Endometrial microvascular endothelial cells (primary cell): ENCODE measurements at regions not wholly inside any gene's neighbourhood (a gene's known extent, or its start where the extent isn't known, plus 50 kb on each side); places are given as distances from the start of the nearest gene placed in this dataset.

Experiments
- in situ Hi-C: cut with HindIII; loops from 2 replicates; pipeline ENCODE4 v1.10.0; 2017; ENCODE audit warnings: low sequenced_read_pairs, low pct_unique_long_range_greater_than_20kb; ENCODE audit errors: inconsistent ontology term

DNA sequence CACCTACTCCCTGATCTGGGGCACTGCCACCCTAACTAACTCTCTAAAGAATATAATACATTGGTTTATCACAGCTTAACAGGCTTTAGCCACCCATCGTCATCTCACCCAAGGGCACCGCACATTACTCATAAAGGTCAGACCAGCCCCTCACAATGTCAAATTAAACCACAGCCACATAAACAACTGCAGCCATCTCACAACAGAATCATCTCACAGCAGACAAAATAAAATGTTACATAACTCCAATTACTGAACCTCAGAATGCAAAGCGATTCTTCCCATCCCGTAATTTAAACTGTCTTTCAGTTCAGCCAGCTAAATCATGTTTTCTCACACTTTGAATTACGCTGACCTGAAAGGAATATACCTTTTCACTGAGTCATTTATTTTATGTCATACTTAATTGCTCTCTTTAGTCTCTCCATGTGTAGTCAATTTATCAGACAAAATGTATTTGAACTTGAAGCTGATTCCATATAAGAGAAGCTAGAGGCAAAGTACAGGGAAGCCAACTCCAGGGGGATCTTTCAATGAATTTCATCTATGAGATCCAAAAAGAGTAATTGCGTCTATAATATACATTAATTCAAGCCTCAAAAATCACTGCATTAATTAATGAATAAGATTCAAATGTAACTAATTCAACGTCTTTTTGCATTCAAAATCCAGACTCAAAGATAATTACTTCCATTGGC is 96.9 kb upstream of the NEBL start:
- in situ Hi-C loops: no loop called here

DNA sequence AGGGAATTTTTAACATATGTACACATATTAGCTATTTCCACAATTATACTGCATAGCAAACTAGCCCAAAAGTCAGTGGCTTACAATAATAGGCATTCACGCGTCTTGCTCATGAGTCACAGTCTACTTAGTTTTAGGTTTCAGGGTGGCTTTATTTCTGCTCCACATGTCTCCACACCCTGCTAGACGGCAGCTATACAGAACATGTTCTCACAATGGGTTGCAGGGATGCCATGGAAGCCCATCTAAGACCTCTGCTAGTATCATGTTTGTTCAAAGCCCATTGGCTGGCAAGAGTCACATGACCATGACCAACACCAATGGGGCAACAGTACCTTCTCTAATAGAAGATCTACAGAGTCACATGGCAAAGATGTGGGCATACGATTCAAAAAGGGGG is 96.3 kb upstream of the NEBL start:
- in situ Hi-C loops: no loop called here

DNA sequence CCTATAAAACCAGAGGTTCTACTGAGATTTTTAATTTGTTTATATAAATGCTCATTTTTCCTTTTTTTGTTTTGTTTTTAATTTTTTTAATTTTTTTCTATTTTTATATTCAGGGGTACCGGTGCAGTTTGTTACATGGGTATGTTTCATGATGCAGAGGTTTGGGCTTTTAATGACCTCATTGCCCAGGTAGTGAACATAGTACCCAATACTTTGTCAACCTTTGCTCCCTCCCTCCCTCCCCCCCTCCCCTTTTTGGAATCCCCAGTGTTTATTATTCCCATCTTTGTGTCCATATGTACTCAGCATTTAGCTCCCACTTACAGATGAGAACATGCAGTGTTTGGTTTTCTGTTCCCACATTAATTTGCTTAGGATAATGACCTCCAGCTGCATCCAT is 94.4 kb upstream of the NEBL start:
- in situ Hi-C loops: no loop called here

DNA sequence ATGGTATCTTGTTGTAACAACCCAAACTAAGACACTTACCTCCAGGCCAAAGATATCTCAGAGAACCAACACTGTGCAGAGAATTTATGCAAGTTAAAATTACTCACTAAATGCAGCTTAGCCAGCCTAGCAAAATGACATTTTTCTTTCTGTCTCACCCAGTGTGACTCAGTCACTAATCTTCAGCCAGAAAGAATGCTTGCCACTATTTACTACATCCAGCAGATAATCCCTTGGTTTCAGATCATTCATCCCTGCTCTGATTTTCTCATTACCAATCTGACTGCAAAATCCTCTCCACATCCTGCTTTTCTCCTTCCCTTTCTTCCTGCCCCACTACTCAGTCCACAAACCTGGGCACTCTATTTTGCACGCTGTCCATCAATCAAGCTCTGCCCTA is 93.5 kb upstream of the NEBL start:
- in situ Hi-C loops: no loop called here

DNA sequence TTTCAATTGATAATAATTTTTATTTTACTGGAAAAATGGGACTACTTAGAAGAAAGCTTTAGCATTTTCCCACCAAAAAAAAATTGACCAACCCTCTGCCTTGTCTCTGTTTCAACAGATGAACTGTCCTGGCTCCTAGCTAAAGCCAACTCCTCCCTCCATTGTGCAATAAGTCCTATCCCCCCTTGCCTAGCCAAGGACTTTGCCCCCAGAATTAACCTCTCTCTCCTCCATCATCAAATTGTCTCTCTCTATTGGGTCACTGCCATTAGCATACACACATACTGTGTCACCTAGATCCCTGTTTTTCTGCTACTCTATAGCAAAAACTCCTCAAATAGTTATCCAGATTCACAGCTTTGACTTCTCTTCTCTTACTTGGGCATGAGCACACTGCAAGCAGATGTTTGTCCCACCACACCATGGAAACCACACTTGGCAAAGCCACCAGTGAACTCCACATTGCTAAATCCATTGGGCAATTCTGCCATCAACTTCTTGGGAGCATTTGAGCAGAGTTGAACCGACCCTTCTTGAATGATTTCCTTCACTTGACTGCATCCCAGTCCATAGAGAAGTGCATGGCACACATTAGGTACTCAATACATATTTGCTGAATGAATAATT is 91.4 kb upstream of the NEBL start:
- in situ Hi-C loops: no loop called here

DNA sequence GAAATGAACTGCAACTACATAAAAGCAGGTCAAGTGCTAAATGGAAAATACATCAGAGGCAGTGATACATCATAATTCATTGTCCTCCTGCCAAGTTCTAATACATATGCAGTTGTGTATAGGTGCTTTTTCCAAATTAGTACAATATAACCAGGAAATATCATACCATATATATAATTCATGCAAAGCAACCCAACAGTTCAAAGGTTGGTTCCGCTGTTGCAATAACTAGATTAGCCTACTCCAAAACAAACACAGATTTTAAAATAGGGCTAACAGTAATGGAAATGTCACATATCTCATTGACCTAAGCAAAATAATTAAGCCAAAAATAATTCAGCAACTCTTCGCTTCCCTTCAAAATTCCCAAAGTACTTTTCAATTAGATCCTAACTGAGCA is 88.9 kb upstream of the NEBL start:
- in situ Hi-C loops: no loop called here

DNA sequence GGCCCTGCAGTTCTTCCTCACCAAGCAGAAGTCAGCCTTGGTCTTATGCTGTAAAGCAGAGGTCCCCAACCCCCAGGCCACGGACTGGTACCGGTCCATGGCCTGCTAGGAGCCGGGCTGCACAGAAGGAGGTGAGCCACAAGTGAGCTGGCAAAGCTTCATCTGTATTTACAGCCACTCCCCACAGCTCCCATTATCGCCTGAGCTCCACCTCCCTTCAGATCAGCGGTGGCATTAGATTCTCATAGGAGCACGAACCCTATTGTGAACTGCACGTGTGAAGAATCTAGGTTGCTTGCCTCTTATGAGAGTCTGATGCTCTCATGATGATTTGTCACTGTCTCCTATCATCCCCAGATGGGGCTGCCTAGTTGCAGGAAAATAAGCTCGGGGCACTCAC is 87.6 kb upstream of the NEBL start:
- in situ Hi-C loops: no loop called here

DNA sequence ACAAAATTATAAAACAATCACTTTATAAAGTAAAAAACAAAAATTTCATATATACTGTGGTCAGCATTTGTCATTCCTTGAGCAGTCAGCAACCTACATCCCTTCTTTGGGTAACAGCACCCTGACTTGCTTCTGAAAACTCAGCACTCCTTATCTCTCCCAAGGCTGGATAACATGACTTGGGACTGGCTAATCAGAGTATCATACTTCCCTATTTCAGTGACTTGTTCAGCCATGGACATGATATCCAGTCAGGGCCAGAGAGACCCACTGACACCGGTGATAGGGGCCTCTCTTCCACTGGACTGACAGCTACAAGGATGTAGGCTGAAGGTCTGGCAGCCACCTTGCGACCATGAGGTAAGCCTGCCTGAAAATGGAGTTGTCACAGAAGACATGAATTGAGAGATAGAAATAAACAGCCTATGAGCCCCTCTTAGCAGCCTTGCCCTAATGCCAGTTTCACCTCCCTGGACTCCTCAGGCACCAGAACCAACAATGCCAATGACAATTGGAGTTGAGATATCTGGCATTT is 84.4 kb upstream of the NEBL start:
- in situ Hi-C loops: no loop called here

DNA sequence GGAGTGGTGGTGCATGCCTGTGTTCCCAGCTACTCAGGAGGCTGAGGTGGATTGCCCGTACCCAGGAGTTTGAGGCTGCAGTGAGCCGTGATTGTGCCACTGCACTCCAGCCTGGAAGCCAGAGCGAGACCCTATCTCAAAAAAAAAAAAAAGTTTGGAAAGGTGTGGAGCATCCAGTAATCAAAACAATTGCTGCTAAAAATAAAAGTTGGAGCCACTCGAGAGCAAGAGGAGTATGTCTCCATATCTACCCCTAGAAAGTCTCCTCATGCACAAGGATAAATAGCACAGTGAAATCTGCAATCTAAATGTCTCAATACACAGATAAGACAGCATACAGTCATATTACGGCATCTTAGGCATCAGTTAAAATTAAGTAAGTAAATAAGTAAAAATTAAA is 81.5 kb upstream of the NEBL start:
- in situ Hi-C loops: no loop called here

DNA sequence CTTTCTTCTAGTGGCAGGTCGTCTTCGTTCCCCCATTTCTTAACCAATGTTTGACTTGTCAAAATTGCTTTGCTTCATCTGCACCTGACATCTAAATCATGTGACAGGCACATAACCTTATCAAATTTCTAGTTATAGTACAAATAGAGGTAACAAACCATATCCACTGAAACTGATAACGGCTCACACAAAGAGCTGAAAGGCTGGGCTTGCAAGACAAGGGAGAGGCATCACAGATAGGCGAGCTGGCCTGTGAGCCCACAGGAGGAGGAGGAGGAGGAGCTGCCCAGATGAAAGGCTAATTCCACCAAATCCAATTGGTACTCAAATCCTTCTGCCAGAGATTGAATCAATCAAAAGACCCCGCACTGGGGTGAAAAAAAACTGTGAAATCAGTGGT is 80.2 kb upstream of the NEBL start:
- in situ Hi-C loops: no loop called here

DNA sequence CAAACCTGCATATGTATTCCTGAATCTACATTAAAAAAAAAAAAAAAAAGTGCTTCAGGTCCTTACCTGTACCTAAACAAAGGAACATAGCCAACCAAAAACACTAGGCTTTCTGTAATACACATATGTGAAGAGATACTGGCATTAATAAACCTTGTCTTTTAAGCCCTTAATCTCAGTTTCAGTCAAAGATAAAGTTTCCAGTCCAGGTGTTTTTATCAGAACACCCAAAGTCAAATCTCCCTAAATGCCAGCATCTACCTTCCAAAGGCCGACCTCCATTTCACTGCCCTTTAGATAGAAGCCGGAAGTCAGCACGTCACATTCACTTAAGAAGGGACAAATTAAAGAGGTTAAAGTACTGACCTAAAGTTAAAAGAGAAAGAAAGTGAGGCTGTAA is 79.8 kb upstream of the NEBL start:
- in situ Hi-C loops: no loop called here

DNA sequence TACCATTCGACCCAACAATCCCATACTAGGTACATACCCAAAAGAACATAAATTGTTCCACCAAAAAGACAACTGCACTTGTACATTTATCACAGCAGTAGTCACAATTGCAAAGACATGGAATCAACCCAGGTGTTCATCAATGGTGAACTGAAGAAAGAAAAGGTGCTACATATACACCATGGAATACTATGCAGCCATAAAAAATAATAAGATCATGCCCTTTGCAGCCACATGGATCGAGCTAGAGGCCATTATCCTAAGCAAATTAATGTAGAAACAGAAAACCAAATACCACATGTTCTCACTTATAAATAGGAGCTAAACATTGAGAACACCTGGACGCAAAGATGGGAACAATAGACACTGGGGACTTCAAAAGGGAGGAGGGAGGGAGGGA is 79.3 kb upstream of the NEBL start:
- in situ Hi-C loops: no loop called here

DNA sequence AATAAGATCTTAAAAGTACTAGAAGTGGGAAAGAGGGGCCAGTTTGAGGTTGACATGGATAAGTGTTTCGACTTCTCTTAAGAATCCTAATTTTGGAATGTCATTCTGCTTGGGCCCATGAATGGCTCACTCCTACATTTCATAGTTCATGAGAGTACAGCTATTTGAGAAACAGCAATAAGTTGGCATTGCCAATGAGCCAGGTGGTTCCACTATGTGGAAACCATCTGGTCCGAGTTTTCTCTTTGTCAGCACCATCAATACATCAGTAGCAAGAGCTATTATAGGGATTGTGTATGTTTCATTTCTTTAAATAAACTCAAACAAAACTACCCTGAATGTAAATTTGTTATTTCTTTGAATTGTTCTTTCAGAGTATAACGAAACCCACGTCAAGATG is 78.1 kb upstream of the NEBL start:
- in situ Hi-C loops: no loop called here

DNA sequence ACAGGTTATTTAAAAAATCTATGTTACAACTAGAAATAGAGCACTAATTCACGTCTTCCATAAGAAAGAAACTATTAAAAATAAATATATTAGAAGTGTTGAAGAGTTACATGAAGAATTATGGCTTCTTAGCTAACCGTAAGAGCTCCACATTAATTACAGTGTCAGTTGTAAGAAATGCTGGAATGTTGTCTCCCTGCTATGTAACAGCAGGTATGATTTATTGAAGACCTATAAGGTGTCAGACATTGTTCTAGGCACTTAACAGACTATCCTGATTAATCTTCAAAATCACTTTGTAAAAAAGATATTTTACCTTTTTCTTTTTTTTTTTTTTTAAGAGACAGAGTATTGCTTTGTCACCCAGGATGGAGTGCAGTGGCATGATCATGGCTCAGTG is 75.8 kb upstream of the NEBL start:
- in situ Hi-C loops: no loop called here

DNA sequence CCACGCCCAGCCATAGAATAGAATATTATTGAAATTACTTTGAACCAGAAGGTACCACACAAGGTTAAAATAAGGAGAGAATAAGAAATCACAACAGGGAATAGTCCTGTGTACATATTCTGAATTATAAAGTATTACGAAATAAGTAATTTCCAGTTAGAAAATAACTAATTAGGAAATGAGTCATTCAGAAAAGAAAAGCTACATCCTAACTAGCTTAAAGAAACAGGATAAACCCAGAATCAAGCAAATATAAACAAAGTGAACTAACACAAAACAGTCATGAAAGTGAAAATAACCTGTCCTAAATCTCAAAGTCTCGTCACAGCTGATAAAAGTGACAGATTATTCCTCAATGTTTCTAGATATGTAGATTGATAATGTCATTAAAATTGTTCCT is 74.8 kb upstream of the NEBL start:
- in situ Hi-C loops: no loop called here

DNA sequence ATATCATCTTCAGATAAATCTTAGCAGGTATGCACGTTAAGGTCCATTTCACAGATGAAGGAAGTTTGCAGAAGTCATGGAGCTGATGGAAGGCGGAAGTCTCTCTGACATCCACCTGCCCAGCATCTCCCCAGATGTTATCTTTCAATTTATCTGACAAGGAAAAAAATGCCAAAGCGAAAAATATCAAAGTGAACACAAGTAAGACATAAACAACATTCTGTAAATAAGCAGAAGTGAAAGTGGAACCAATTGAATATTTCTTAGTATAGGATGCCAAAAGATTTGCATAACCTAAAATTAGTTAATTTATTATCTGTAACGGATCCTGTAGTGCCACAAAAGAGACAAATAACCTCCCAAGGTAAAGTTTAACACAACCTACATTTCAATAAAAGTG is 73.6 kb upstream of the NEBL start:
- in situ Hi-C loops: no loop called here

DNA sequence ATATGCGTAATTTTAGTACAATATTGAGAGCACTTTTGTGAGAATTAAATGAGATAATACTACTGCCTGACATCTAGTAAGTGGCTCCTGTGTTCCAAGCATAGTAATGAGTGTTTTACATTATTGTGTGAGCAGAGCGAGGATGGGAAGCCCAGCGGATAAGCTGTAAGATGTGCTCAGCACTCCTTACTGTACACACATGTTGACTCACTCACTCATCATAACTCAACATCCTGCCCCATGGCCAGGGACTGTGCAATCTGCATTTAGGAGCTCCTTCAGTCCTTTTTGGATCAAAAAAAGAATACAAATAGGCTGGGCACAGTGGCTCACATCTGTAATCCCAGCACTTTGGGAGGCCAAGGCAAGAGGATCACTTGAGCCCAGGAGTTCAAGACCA is 72.9 kb upstream of the NEBL start:
- in situ Hi-C loops: no loop called here

DNA sequence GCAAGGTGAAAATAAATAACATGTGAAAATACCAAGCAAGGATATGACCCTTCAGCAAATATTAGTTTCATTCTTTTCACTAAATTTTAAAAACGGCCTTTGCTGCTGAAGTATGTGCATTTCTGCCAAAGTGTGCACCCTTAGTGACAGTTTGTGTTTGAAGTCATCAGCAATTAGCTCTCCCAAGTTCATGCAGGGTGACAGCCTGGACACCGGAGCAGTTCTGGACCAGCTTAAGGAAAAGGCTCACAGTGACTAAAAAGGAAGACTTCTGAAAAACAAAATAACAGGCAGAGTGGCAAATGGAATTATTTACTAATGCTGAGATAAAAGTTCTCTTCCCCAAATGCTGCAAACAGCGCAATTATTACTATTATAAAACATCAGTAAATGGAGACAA is 69.3 kb upstream of the NEBL start:
- in situ Hi-C loops: no loop called here

DNA sequence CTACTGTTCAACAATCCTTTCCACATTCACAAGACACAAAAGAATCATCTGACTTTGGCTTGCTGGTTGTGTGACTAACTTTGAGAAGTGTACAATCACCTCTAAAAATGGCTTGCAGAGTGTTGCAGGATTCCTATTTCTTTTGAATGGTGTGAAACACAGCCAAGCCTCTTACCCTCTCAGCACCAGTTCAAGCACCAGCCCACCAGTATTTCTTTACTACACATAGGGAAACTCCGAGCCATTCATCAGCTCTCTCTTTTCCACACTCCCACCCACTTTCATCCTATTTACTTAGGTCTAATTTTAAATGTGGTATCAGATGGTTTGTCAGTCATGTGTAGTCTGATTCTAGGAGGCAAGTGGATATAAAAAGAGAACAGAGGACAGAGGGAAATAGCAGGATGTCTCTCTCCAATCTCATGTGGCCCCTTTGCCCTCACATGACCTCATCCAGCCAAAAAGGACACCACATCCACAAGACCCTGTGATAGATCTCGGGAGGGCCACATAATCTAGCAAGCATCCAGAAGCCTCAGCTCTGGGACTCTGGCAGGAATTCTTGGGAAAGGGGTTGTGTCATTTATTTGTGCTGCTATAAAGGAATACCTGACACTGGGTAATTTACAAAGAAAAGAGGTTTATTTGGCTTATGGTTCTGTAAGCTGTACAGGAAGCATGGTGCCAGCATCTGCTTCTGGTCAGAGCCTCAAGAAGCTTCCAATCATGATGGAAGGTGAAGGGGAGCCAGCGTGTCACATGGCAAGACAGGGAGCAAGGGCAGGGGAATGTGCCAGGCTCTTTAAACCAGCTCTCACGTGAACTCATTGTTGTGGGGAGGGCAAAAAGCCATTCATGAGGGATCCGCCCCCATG is 66.8 kb upstream of the NEBL start:
- in situ Hi-C loops: no loop called here

DNA sequence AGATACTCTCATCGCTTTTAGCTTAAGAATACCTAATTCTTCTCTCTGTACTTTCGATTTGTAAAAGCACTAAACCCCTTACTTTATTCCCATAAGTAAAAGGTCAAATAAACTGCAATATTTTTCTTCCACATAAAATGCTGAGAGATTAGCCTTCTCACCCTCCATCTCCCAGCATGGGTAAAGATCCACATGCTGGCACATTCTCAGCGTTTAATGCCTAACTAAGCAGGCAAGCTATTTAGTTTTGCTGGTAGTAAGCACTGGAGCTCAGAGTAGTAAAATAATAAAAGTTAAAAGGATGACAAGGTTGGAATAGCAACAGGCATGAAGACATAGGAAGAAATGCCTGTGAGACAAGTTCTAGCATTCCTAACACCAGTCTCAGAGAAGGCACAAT is 65.9 kb upstream of the NEBL start:
- in situ Hi-C loops: no loop called here
